Stimulated activated CD4-positive, alpha-beta T cell treated with anti-CD3 and anti-CD28 coated beads, Interleukin-4, amount 100 ng/mL, for 4 hours (primary cell): ENCODE measurements at regions not wholly inside any gene's neighbourhood (a gene's known extent, or its start where the extent isn't known, plus 50 kb on each side); places are given as distances from the start of the nearest gene placed in this dataset.
A peak's percentile ranks its signal among the peaks of the same experiment; 100 is the strongest.

Experiments used
- DNase-seq, 2 experiments: peaks; one replicate each; pipeline ENCODE4 v3.0.0-alpha.2; 2020

- DNase-seq = no peak
Observed at GRCh38 chr6:21893793-21894192, 300.2 kb downstream of the SOX4 start.

GRCh38 chr6:21895555-21895954 lies 302.0 kb downstream of the SOX4 start:
- no peak for DNase-seq

GRCh38 chr6:21898107-21898796 lies 304.7 kb downstream of the SOX4 start:
- no peak for DNase-seq

- no peak for DNase-seq
Observed at GRCh38 chr6:21899708-21900107, 306.2 kb downstream of the SOX4 start.

- no peak for DNase-seq
Observed at GRCh38 chr6:21900730-21901129, 307.2 kb downstream of the SOX4 start.

GRCh38 chr6:21902628-21903169 lies 309.1 kb downstream of the SOX4 start:
- DNase-seq = no peak

GRCh38 chr6:21905531-21905930 lies 312.0 kb downstream of the SOX4 start:
- no peak for DNase-seq

GRCh38 chr6:21906826-21907225 lies 313.3 kb downstream of the SOX4 start:
- DNase-seq = no peak

GRCh38 chr6:21907291-21907690 lies 313.7 kb downstream of the SOX4 start:
- DNase-seq = no peak

- DNase-seq = no peak
Observed at GRCh38 chr6:21908161-21908848, 314.8 kb downstream of the SOX4 start.

GRCh38 chr6:21909321-21909720 lies 315.8 kb downstream of the SOX4 start:
- DNase-seq = no peak

- DNase-seq = no peak
Observed at GRCh38 chr6:21911208-21911607, 317.7 kb downstream of the SOX4 start.

GRCh38 chr6:21912151-21912832 lies 318.7 kb downstream of the SOX4 start:
- DNase-seq = no peak

- DNase-seq = peak; percentile 42 to 43
Observed at GRCh38 chr6:21914121-21914973, 320.8 kb downstream of the SOX4 start.

- DNase-seq = no peak
Observed at GRCh38 chr6:21915707-21916260, 322.2 kb downstream of the SOX4 start.

GRCh38 chr6:21918041-21918440 lies 324.5 kb downstream of the SOX4 start:
- DNase-seq = no peak

GRCh38 chr6:21918666-21919065 lies 325.1 kb downstream of the SOX4 start:
- DNase-seq = no peak

- no peak for DNase-seq
Observed at GRCh38 chr6:21922086-21922485, 328.5 kb downstream of the SOX4 start.

- no peak for DNase-seq
Observed at GRCh38 chr6:21924002-21924401, 330.5 kb downstream of the SOX4 start.

GRCh38 chr6:21928827-21929226 lies 335.3 kb downstream of the SOX4 start:
- DNase-seq = no peak

GRCh38 chr6:21931641-21932335 lies 338.2 kb downstream of the SOX4 start:
- DNase-seq = no peak

GRCh38 chr6:21933351-21933750 lies 339.8 kb downstream of the SOX4 start:
- no peak for DNase-seq
